Loucy (cell line): ENCODE measurements at regions not wholly inside any gene's neighbourhood (a gene's known extent, or its start where the extent isn't known, plus 50 kb on each side); places are given as distances from the start of the nearest gene placed in this dataset.

Experiments
- EZH2phosphoT487 ChIP-seq: fragments of 200-600 bp; IDR thresholded peaks from 2 replicates; pipeline ENCODE4 v1.6.1; 2018; ENCODE audit warnings: antibody characterized with exemption, mild to moderate bottlenecking, moderate library complexity, borderline replicate concordance
- TF ChIP-seq, protein P1 (sequence below): fragments of 200-600 bp; sonication (generic); conservative IDR thresholded peaks from 2 replicates; pipeline ENCODE4 v1.5.1; 2014; ENCODE audit warnings: mild to moderate bottlenecking, antibody characterized with exemption, low read length

- TF ChIP-seq, protein P1, sequence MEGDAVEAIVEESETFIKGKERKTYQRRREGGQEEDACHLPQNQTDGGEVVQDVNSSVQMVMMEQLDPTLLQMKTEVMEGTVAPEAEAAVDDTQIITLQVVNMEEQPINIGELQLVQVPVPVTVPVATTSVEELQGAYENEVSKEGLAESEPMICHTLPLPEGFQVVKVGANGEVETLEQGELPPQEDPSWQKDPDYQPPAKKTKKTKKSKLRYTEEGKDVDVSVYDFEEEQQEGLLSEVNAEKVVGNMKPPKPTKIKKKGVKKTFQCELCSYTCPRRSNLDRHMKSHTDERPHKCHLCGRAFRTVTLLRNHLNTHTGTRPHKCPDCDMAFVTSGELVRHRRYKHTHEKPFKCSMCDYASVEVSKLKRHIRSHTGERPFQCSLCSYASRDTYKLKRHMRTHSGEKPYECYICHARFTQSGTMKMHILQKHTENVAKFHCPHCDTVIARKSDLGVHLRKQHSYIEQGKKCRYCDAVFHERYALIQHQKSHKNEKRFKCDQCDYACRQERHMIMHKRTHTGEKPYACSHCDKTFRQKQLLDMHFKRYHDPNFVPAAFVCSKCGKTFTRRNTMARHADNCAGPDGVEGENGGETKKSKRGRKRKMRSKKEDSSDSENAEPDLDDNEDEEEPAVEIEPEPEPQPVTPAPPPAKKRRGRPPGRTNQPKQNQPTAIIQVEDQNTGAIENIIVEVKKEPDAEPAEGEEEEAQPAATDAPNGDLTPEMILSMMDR, result no peak
- TF ChIP-seq EZH2phosphoT487, result no peak
These were observed 102.3 kb upstream of the TPM1 start for GRCh38 chr15:62940093-62940754.
